GM21786 (cell line): ENCODE measurements at regions not wholly inside any gene's neighbourhood (a gene's known extent, or its start where the extent isn't known, plus 50 kb on each side); places are given as distances from the start of the nearest gene placed in this dataset.

Source experiments
- ATAC-seq: cut with Tn5 transposase; IDR thresholded peaks from one replicate; pipeline ENCODE4 v1.9.1; 2021; ENCODE audit not compliant: unreplicated experiment

DNA sequence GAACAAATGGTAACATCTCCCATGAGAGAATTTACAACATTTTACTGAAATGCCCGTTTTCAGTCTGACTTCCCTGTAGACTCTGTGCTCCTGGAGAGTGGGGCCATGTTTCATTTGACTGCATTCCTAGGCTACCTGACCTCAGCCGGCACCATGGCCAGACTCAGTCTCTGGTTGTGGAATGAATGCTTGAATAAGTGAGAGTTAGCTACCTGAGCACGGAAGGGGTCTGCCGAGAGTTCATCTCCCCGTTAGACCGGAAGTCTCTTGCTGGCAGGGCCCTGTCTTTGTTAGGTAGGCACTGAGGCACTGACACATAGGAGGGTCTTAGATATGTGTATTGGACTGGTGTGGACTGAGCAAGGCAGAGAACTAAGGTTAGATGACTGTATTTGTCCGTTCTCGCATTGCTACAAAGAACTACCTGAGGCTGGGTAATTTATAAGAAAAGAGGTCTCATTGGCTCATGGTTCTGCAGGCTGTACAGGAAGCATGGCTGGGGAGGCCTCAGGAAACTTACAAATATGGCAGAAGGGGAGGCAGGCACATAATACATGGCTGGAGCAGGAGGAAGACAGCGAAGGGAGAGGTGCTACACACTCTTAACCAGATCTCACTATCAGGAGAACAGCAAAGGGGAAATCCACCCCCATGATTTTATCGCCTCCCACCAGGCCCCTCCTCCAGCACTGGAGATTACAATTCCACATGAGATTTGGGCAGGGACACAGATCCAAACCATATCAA lies 271.2 kb downstream of the GLI2 start:
- no peak for ATAC-seq

DNA sequence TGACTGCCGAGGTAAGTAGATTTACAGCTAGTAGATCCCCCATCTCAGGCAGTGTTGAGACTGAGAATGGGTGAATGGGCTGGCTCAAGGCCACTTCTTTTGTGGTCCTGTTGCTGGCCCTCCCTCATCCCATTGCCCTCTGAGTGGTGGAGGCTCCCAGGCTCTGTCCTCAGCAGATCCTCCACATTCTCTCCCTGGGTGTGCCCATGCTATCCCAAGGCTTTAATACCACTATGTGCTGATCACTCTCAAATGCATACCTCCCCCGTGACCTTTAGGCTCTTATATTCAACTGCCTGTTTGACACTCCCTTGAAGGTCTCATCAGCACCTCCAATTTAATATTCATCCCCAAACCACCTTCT lies 271.8 kb downstream of the GLI2 start:
- no peak for ATAC-seq

DNA sequence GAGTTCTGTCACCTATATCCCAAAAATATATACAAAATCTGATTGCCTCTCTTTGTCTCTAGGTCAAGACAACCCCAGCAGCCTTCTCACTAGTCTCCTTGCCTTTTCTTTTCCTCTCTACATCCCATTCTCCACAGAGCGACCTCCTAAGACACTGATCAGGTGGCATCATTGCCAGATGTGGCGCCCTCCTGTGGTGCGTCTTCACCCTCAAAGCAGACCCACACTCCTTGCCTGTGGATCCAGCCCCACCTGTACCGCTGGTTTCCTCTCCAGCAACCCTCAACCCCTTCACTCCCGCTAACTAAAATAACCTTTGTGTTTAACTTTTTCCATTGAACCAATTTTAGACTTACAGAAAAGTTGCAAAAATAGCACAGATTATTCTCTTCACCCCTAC lies 273.3 kb downstream of the GLI2 start:
- ATAC-seq, result no peak

DNA sequence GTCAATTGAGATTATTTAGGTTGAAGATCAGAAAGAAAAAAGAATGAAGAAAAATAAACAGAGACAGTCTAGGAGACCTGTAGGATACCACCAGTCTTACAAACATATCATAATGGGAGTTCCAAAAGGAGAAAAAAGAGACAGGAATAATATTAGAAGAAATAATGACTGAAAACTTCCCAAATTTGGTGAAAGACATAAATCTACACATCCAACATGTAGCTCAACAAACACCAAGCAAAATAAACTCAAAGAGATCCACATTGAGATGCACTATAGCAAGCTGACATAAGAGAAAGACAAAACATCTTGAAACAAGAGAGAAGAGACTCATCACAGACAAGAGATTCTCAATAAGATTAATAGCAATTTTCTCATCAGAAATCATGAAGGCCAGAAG lies 274.0 kb downstream of the TFCP2L1 start:
- ATAC-seq, result no peak

DNA sequence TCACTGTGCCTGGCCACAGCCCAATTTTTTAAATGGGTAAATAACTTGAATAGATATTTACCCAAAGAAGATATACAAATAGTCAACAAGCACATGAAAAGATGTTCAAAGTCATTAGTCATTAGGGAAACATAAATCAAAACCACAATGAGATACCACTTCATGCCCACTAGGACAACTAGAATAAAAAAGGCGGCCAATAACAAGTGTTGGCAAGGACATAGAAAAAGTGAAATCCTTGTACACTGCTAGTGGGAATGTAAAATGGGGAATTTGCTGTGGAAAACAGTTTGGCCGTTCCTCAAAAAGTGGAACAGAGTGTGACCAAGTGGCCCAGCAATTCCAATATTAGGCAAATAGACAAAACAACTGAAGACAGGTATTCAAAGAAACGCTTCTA lies 270.1 kb downstream of the TFCP2L1 start:
- no peak for ATAC-seq

DNA sequence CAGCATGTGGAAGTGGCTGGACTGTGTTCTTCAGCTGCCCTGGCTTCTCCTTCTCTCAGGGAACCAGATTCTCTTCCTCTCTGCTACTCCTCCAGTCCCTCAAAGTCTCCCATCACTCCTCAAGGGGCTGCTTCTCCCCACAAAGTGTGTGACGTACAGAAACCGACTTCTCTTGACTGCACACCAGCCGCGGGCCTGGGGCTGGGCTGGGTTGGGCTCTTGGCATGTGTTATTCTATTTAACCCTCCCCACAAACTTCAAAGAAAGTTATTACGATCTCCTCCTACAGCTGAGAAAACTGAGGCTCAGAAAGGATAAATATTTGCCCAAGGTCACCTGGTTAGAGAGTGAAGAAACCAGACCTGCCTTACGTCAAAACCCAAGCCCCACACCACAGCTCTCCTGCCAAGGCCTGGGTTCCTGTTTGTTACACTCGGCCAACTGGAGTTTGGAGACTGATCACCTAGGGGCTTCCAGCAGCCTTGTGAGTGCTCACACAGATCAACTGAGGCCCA lies 269.0 kb downstream of the TFCP2L1 start:
- ATAC-seq, result no peak

DNA sequence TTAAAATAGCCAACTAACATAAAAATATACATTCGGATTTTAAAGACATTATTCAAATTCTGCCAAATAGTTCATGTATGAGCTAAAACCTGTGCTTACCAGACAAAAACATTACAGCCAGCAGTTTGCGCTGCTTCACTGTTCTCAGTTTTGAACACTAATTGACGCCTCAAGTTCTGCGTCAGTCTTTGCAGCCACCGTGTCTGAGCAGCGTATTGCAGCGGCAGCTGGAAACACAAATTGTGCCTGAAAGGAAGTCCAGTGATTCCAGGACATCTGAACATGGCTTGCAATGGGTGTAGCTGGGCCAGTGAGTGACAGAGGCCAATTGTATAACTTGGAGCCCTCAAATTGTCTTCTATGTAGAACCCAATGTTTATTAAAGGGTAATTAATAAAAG lies 267.6 kb downstream of the TFCP2L1 start:
- no peak for ATAC-seq

DNA sequence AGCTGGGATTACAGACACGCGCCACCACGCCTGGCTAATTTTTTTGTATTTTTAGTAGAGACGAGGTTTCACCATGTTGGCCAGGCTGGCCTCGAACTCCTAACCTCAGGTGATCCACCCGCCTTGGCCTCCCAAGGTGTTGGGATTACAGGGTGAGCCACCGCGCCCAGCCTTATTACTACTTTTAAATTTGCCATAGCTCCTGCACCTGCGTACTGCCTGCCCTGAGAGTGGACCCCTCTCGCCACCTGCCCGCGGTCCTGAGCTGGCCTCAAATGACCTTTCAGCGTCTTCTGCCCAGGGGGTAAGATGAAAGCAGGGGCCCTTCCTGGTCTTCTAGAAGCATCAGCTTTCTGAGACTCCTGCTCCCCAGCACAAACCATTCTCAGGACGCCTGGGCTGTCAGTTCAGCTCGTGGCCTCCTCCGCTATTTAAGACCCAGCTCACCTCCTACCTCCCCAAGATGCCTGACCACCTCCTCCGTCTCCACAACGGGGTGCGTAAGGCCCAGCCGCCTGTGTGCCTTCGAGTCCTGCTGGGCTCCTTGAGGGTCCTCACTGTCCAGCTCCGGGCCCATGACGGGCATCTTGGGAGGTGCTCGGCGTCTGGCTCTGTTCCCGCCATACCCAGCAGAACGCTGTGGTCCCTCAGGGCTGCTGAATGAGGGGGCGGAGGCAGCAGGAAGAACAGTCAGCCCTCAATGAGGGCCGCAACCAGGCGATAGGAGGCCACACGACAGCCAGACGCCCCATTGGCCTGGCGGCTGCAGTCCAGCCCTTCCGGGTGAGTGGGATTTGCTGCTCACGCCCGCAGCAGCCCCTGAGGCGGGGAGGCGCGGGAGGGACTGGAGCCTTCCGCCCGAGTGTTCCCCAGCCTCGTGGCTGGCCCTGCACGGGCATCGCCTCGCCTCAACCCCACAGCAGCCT lies 266.6 kb downstream of the TFCP2L1 start:
- no peak for ATAC-seq

DNA sequence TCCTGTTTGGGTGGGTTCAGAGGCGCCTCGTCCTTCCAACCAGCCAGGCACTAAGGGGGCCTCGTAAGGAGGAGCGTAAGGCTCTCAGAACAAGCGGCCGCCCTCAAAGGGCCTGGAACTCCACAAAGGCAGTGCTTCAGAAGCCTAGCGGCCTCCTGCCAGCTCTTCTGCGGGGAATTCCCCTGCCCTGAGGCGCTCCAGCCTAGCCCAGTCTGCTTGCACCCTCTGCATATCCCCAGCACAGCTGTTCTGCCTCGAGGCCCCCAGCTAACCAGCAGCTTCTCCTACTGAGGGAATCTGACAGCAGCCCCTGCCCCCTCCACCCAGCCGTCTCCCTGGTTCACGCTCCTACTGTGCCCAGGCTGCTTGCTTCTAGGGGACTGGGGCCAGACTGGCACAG lies 265.9 kb downstream of the TFCP2L1 start:
- ATAC-seq, result no peak

DNA sequence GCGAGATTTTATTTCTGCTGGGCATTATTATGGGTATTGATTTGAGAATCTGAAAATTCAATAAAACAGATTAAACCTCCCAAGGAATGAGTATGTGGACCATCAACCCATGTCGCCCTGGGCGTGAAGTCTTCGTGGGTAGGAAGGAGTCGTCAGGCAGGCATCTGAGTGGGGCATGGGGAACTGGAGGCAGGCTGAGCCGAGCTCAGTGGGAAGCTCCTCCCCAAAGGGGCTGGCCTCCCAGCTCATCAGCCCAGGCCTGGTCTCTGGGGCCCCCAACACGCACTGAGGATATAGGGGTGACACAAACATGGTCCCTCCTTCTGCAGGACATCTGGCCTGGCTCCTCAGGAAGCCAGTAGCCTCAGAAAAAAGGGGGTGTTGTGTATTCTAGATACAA lies 265.2 kb downstream of the TFCP2L1 start:
- ATAC-seq, result no peak

DNA sequence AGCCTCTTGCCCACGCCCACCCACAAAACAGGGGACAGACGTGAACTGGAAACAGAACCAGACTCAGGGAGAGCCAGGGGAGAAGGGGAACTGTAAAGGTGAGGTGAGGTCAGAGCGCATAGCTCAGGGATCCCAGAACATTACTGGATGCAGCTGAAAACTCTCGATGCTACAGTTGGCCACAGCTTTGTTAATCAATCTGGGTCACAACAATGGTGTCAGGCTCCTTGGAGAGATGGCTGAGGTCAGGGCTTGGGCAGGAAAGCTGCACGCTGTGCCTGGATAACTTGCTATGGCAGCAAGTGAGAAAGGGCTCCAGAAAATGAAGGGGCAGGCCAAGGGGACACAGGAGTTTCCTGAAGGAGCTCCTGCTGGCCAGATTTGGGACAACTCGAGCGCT lies 263.3 kb downstream of the TFCP2L1 start:
- ATAC-seq, result no peak

DNA sequence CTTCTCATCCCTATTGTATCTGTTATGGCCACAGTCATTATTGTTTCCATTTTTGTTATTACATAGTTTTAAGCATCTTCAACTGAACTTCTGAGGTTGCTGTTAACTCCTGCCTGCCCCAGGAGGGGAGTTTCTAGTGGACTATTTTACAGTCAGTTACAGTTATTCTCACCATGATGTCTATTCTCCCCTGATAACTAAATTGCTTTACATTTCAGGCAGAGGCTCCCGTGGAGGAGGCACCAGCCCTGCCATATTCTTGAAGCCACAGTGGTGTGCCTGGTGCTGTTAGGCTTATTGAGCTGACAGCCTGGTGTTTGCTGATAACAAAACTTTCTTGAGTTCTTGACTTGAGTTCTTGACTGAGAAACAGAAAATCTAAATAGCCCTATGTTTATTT lies 256.4 kb downstream of the TFCP2L1 start:
- no peak for ATAC-seq

DNA sequence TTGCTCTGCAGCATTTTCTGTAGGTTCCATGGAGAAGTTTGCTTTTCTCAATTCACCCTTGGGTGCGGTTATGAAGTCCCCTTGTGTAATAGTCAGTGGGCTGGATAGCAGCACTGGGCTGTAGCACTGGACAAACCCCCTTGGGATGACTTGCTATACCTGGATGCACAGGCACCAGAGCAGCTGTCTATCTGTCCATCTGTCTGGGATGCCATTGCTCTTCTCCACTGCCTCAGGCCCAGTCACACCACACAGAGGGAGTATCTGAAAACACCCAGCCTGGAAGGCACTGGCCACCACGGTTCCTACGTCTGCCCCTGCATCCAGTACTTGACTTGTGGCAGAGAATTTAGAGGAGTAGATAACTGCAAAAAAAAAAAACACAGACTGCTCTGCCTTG lies 254.5 kb downstream of the TFCP2L1 start:
- no peak for ATAC-seq

DNA sequence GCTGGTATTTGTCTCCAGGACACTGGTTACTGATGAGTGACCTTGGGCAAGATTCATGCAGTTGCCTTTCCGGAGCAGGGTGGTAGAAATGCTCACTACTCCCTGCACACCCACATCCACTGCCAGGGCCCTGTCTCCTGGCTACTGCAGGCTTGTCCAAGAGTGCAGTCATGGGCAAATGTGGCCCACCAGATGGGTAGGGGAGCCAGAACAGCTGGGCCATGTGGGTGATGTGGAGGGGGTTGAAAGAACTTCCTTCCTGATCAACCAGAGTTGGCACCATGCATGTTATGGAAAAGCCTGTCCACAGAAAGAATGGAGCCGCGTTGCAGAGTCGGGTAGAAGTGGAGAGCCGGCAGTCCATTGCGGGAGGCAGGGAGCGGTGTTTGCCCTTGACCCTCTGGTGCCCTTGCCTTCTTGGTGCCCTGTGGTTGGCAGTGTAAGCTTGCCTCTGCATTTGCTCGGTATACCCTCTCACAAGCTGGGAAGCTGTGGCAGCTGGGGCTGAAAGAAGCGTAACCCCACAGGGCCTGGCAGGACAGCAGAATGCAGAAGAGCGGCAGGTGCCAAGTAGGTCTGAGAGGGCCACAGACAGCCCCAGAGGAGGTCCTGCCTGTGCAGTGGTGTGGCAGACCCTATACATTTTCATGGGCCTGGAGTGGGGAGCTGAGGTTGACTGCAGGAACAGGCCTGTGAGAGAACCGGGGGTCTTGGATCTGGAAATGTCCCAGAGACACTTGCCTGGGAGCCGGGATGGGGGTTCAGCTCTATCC lies 253.2 kb downstream of the TFCP2L1 start:
- ATAC-seq, result no peak

DNA sequence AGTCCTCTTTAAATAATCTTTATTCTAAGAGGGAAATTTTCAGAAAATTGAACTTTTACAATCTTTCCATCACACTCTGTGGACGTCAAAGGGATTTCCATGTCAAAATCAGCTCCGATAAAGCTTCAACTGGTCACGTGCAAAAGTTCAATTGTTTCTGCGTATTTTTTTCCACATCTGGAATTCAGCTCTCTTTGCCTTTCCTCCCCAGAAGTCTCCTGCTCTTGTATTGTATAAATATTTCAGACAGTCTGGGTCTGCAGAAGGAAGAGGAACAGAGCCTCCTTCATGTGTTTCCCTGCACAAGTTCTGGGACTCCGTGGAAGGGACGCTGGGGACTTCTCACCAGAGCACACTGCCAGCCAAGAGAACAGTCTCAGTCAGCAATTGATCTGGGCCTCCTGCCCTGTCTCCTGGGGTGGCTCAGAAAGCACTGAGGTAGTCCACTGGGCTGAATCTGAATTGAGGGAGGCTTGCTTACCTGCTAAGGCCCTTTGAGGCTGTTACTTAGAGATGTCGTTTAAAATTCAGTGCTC lies 251.5 kb downstream of the TFCP2L1 start:
- ATAC-seq, result no peak

DNA sequence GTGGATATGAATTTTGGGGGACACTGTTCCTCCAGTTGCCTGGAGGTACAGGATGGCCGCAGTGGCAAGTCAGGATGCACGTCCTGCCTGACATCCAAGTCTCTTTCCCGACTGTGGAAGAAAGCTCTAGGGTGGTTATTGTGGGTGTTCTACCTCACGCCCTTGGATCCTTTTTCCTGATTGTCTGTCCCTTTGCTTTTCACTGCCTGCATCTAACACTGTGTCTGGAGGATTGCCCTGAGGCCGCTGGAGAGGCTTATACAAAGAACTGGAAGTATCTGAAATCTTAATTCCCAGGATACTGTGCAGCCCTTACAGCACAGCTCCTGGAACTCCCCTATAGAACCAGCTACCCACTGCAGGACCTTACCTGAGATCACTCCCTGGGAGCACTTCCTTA lies 250.5 kb downstream of the TFCP2L1 start:
- ATAC-seq, result no peak

DNA sequence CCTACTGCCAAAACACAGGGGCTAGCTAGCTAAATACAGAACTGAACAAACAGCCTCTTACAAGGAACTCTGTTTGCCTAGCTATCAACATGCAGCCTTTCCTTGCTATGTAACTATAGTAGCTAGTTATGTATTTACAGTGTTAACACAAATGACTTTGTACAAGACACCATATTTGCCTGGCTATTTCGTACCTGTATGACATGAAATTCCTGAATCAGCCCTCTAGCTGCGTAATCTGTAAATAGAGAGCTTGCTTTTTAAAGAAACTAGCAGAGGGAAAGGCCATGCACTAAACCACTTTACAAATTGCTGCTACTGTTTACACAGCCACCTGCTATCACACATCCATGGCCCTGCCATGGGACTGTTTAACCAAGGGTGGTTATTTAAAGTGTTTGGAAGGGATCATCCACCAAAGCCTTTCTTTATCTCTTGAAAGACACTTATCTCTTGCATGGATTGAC lies 248.7 kb downstream of the TFCP2L1 start:
- no peak for ATAC-seq

DNA sequence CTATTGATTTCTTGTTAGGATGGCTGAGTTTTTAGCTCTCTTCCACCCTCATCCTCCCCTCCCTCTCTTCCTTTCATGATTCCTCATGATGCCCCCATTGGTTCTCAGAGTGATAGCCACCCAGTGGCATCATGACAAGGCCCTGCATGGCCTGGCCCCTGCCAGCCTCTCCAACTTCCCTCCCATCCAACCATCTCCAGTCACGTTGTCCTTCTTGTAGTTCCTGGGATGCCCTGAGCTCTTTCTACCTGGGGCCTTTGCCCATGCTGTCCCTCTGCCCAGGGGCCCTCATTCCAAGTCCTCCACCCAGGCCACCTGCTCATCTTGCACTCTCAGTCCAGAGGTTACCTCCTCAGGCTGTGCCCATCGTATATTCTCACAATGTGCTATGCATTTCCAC lies 247.5 kb downstream of the TFCP2L1 start:
- no peak for ATAC-seq

DNA sequence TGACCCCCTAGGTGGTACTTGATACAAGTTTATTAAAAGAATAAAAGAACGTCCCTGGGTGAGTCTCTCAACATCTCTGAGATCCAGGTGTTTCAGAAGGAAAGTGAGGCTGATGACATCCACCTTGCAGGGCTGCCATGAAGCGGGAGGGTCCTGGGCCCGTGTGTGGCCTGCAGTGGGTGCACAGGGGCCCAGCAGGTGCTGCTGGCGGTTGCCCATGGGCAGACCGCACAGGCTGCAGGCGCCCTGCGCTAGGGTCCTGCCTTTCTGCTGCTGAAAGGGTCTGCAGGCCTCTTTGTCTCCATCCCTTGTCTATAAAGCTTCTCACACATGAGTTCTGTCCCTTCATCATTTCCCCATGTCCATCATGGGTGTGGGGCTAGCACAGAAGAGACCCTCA lies 247.0 kb downstream of the TFCP2L1 start:
- no peak for ATAC-seq

DNA sequence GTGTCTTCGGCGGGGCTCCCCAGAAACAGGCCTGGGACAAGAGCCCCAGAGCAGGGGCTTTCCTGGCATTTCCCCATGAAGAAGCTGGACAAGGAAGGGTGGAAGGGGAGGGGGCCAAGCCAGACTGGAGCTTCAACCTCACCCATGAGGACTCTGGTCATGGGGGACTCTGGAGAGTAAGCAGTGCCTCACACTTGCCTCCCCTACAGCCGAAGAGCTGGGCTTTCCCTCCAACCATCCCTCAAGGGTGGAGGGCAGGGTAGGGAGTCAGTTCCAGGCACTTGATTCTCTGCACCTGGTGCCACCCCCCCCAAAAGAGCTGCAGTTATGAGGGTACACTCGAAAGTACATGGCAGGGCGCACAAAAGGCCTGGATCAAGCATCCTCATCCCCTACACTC lies 246.6 kb downstream of the TFCP2L1 start:
- ATAC-seq, result no peak
